SK-N-SH treated with all-trans-retinoic acid at 6 μM for 48 hours (cell line): ENCODE measurements at regions not wholly inside any gene's neighbourhood (a gene's known extent, or its start where the extent isn't known, plus 50 kb on each side); places are given as distances from the start of the nearest gene placed in this dataset.

Source experiments
- ATAC-seq: fragments of 200-7000 bp; cut with Tn5 transposase; 3 replicates; pipeline ENCODE4 v1.9.1; 2020; ENCODE audit warnings: mild to moderate bottlenecking, moderate library complexity
- ARNTL ChIP-seq: fragments of 450-650 bp; formaldehyde crosslinking; IDR thresholded peaks from 2 replicates; pipeline ENCODE4 v1.5.0; 2020; ENCODE audit warnings: low read depth, mild to moderate bottlenecking, moderate library complexity, borderline replicate concordance
- BACH2 ChIP-seq: fragments of 250-450 bp; sonication (Bioruptor Pico); IDR thresholded peaks from 2 replicates; pipeline ENCODE4 v1.9.0; 2021; ENCODE audit warnings: mild to moderate bottlenecking, borderline replicate concordance
- CREB5 ChIP-seq: fragments of 250-450 bp; sonication (Bioruptor Pico); IDR thresholded peaks from 2 replicates; pipeline ENCODE4 v1.5.1; 2020; ENCODE audit warnings: low read depth, mild to moderate bottlenecking, moderate library complexity
- CSDC2 ChIP-seq: fragments of 250-450 bp; sonication (Bioruptor Pico); IDR thresholded peaks from 2 replicates; pipeline ENCODE4 v1.5.0; 2020; ENCODE audit warnings: mild to moderate bottlenecking, moderate library complexity
- CSRNP3 ChIP-seq: fragments of 250-450 bp; sonication (Bioruptor Pico); IDR thresholded peaks from 2 replicates; pipeline ENCODE4 v1.5.1; 2021; ENCODE audit warnings: mild to moderate bottlenecking, moderate library complexity
- ESRRG ChIP-seq: fragments of 250-450 bp; sonication (Bioruptor Pico); IDR thresholded peaks from 2 replicates; pipeline ENCODE4 v1.6.1; 2021; ENCODE audit warnings: mild to moderate bottlenecking
- GLIS3 ChIP-seq: fragments of 250-450 bp; sonication (Bioruptor Pico); IDR thresholded peaks from 2 replicates; pipeline ENCODE4 v1.5.0; 2020; ENCODE audit warnings: mild to moderate bottlenecking, moderate library complexity
- ISL1 ChIP-seq: fragments of 250-450 bp; sonication (Bioruptor Pico); IDR thresholded peaks from 2 replicates; pipeline ENCODE4 v2.1.2; 2022; ENCODE audit warnings: mild to moderate bottlenecking, moderate library complexity
- OSR1 ChIP-seq: fragments of 250-450 bp; sonication (Bioruptor Pico); IDR thresholded peaks from 2 replicates; pipeline ENCODE4 v1.8.0; 2022; ENCODE audit warnings: moderate library complexity, mild to moderate bottlenecking, inconsistent platforms
- PATZ1 ChIP-seq: fragments of 250-450 bp; sonication (Bioruptor Pico); IDR thresholded peaks from 2 replicates; pipeline ENCODE4 v1.8.0; 2020; ENCODE audit warnings: mild to moderate bottlenecking, moderate library complexity, borderline replicate concordance
- POU6F1 ChIP-seq: fragments of 250-450 bp; sonication (Bioruptor Pico); IDR thresholded peaks from 2 replicates; pipeline ENCODE4 v1.8.0; 2021; ENCODE audit warnings: low read depth, mild to moderate bottlenecking, moderate library complexity, borderline replicate concordance
- RARB ChIP-seq: fragments of 250-450 bp; sonication (Bioruptor Pico); IDR thresholded peaks from 2 replicates; pipeline ENCODE4 v1.8.0; 2021; ENCODE audit warnings: mild to moderate bottlenecking, moderate library complexity
- SNAI2 ChIP-seq: fragments of 250-450 bp; sonication (Bioruptor Pico); IDR thresholded peaks from 2 replicates; pipeline ENCODE4 v1.5.0; 2020; ENCODE audit warnings: mild to moderate bottlenecking, moderate library complexity
- TCF4 ChIP-seq: fragments of 250-450 bp; sonication (Bioruptor Pico); IDR thresholded peaks from 2 replicates; pipeline ENCODE4 v1.8.0; 2021; ENCODE audit warnings: mild to moderate bottlenecking, moderate library complexity, borderline replicate concordance
- TOX ChIP-seq: fragments of 250-450 bp; sonication (Bioruptor Pico); IDR thresholded peaks from 2 replicates; pipeline ENCODE4 v1.8.0; 2021; ENCODE audit warnings: mild to moderate bottlenecking, moderate library complexity, borderline replicate concordance
- TSHZ2 ChIP-seq: fragments of 250-450 bp; sonication (Bioruptor Pico); IDR thresholded peaks from 2 replicates; pipeline ENCODE4 v1.5.0; 2020; ENCODE audit warnings: mild to moderate bottlenecking, moderate library complexity
- ZC3H10 ChIP-seq: fragments of 250-450 bp; sonication (Bioruptor Pico); IDR thresholded peaks from 2 replicates; pipeline ENCODE4 v1.5.1; 2021; ENCODE audit warnings: mild to moderate bottlenecking, moderate library complexity
- ZFP3 ChIP-seq: fragments of 250-450 bp; sonication (Bioruptor Pico); IDR thresholded peaks from 2 replicates; pipeline ENCODE4 v1.5.0; 2020; ENCODE audit warnings: mild to moderate bottlenecking, moderate library complexity
- ZFP30 ChIP-seq: fragments of 450-650 bp; formaldehyde crosslinking; IDR thresholded peaks from 2 replicates; pipeline ENCODE4 v1.5.0; 2022; ENCODE audit warnings: mild to moderate bottlenecking, moderate library complexity
- ZNF565 ChIP-seq: fragments of 450-650 bp; formaldehyde crosslinking; conservative IDR thresholded peaks from 2 replicates; pipeline ENCODE4 v1.5.0; 2020; ENCODE audit warnings: low read depth, mild to moderate bottlenecking, moderate library complexity
- ZNF70 ChIP-seq: fragments of 450-650 bp; formaldehyde crosslinking; IDR thresholded peaks from 2 replicates; pipeline ENCODE4 v1.5.0; 2020; ENCODE audit warnings: mild to moderate bottlenecking, moderate library complexity
- ZNF8 ChIP-seq: fragments of 450-650 bp; formaldehyde crosslinking; IDR thresholded peaks from 2 replicates; pipeline ENCODE4 v1.5.0; 2020; ENCODE audit warnings: mild to moderate bottlenecking, moderate library complexity

- no peak for ATAC-seq
- no peak for TF ChIP-seq ZFP3
- TF ChIP-seq GLIS3 (CRISPR knock-in tag): no peak
- TF ChIP-seq ZNF565: no peak
- TF ChIP-seq ZFP30 (CRISPR knock-in tag): no peak
These were observed 375.1 kb downstream of the TMEM167A start for GRCh38 chr5:82702046-82702445.

- ATAC-seq: no peak
- TF ChIP-seq ZNF8 (CRISPR knock-in tag): no peak
- TF ChIP-seq ARNTL (CRISPR knock-in tag): no peak
- no peak for TF ChIP-seq OSR1 (CRISPR knock-in tag)
- TF ChIP-seq ZC3H10: no peak
- TF ChIP-seq GLIS3 (CRISPR knock-in tag): no peak
- TF ChIP-seq TOX: no peak
- no peak for TF ChIP-seq CSDC2 (CRISPR knock-in tag)
- TF ChIP-seq PATZ1: no peak
- no peak for TF ChIP-seq POU6F1 (CRISPR knock-in tag)
- no peak for TF ChIP-seq TSHZ2 (CRISPR knock-in tag)
- TF ChIP-seq ISL1: no peak
- TF ChIP-seq ZNF70: no peak
- no peak for TF ChIP-seq CREB5 (CRISPR knock-in tag)
- TF ChIP-seq RARB (CRISPR knock-in tag): no peak
- no peak for TF ChIP-seq TCF4 (CRISPR knock-in tag)
- no peak for TF ChIP-seq CSRNP3 (CRISPR knock-in tag)
- TF ChIP-seq BACH2 (CRISPR knock-in tag): no peak
- TF ChIP-seq SNAI2 (CRISPR knock-in tag): no peak
- TF ChIP-seq ZNF565: no peak
These were observed 377.5 kb downstream of the TMEM167A start for GRCh38 chr5:82699737-82700136.

GRCh38 chr5:82698026-82698425, 379.2 kb downstream of the TMEM167A start:
- ATAC-seq: no peak
- no peak for TF ChIP-seq ZC3H10
- no peak for TF ChIP-seq PATZ1
- TF ChIP-seq TOX: no peak
- TF ChIP-seq RARB (CRISPR knock-in tag): no peak
- no peak for TF ChIP-seq POU6F1 (CRISPR knock-in tag)
- no peak for TF ChIP-seq BACH2 (CRISPR knock-in tag)
- TF ChIP-seq ARNTL (CRISPR knock-in tag): no peak
- TF ChIP-seq ZFP30 (CRISPR knock-in tag): no peak
- TF ChIP-seq CREB5 (CRISPR knock-in tag): no peak
- no peak for TF ChIP-seq ZFP3
- no peak for TF ChIP-seq ZNF565
- no peak for TF ChIP-seq CSRNP3 (CRISPR knock-in tag)
- no peak for TF ChIP-seq ESRRG (CRISPR knock-in tag)
- TF ChIP-seq ISL1: no peak
